GM18498 (cell line): ENCODE measurements at regions not wholly inside any gene's neighbourhood (a gene's known extent, or its start where the extent isn't known, plus 50 kb on each side); places are given as distances from the start of the nearest gene placed in this dataset.
"Not testable (repeated sequence)": the region's sequence is repeated elsewhere in the genome, so short reads cannot be mapped to it uniquely, and the experiment has no call there.

Experiments used
- ATAC-seq: cut with Tn5 transposase; IDR thresholded peaks from one replicate; pipeline ENCODE4 v1.9.1; 2021; ENCODE audit warnings: mild to moderate bottlenecking, moderate library complexity; ENCODE audit not compliant: unreplicated experiment

DNA sequence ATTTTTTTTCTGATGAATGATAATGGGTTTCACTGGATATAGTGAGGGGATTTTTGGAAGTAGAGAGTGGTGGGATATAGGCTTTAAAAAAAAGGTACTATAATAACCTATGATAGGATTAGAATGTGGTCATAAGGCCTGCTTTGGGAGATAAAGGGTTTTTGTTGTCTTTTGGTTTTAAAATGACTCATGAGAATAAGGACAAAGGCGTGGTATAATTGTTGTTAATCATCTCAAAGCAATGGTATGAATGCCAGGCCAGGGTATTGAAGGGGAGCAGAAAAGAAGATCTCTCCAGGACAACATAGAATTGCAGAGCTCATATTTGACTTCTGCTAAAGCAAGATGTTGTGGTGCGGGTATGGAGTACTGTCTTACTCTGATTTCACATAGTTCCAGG, 579.4 kb downstream of the JRKL start:
- no peak for ATAC-seq

DNA sequence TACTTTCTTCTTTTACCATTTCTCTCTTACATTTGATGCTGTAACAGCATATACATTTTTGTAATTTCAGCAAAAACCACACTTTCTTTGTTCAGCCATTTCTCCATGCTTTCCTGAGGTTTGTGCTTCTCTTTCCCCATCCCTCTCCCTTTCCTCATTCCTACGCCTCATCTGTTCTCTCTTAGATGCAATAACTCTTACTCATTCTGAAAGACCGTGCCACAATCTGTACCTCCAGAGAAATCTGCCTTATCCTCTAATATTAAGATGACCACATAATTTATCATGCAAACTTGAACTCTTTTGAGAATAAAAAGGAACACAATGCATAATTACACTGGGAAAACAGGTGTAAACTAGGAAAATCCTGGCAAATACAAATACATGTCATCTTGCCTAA, 588.9 kb downstream of the JRKL start:
- no peak for ATAC-seq

DNA sequence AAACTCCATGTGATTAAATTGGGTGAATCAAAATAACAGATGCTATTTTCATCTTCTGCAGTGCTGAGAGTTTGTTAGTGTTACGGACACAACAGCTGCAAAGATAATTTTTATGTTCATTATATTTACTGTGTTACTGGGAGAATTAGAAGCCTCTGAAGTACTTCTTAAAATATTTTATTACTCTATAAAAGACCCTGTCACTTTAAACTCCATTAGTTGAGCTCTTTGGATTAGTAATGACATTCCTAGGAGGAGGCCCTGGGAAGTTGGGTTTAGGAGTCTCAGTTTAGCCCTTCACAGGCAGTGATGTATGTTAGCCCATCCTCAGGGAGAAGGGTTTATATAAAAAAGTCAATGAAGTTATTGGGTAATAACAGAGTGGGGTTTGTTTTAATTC, 596.7 kb downstream of the JRKL start:
- ATAC-seq, result no peak

DNA sequence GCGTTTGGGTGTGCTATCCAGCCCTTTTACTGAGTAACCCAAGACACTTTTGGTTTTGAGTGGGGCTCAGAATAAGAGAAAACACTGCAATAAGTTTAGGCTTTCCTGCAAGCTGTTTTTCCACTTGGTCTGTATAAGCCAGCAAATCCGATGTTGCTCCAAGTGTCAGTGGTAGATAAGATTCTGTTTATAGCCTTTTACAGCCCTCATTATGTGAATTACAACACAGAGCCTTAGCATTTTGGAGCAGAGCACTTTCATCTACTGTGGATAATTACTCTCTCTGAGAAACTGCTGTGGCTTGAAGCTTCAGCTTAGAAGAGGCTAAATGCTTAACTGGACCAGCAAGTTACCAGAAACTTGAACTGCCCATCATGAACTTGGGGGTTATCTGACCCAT, 601.1 kb downstream of the JRKL start:
- ATAC-seq, result no peak

DNA sequence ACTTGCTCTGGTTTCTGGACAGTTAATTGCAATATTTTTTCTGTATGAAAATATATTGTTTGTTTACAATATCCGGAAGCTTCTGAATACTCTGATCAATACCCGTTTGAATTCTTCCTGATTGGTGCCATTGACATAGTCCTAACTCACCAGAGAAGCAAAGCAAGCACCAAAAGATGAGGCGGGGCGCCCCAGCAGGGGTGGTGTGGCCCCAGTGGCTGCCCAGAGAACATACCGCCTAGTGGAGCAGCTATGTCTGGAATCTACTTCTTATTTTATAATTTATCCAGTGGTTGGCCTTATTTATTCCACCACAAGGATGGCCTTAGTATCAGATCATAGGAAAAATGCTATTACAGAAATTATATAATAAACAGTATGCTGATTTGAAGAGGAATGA, 610.7 kb downstream of the JRKL start:
- ATAC-seq, result no peak

DNA sequence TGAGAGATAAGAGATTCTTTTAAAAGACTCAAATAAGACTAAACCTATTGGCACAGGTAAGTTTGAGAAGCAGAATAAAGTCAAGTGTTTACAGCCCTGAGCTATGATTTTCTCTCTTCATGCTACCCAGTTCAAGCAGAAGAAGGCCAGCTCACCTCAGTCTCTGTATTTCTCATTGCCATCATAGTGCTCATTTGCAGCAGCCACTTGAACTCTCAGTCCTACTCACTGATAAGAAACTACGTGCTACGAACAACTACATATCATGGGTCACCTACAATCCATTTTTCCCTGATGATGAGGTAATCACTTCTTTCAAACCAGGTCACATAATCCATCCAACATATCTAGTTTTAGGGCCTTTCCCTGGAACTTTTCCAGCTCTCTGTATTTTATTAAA, 617.5 kb downstream of the JRKL start:
- ATAC-seq, result no peak

DNA sequence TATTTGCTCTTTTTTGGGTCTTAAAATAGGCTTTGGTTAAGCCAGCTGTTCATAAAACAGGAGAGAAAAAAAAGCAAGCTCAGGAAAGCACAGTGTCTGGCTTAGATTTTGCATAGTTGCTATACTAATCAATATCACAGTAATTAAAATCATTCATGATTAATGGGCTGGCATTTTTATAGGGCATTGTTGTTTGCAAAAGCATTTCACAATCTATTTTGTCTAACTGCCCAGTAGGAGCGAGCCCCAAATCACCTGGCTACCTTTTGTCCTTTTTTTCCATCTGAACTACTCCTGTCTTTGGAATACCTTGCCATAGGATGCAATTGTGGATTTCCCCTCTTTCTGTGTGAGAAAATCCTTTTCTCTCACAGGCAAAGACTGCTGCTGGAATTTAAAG, 619.8 kb downstream of the JRKL start:
- ATAC-seq, result no peak

DNA sequence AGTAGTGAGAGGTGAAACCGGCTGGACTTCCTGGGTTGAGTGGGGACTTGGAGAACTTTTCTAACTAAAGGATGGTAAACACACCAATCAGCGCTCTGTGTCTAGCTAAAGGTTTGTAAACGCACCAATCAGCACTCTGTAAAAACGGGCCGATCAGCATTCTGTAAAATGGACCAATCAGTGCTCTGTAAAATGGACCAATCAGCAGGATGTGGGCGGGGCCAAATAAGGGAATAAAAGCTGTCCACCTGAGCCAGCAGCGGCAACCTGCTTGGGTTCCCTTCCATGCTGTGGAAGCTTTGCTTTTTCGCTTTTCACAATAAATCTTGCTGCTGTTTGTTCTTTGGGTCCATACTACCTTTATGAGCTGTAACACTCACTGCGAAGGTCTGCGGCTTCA, 621.2 kb downstream of the JRKL start:
- ATAC-seq, result not testable (repeated sequence)

DNA sequence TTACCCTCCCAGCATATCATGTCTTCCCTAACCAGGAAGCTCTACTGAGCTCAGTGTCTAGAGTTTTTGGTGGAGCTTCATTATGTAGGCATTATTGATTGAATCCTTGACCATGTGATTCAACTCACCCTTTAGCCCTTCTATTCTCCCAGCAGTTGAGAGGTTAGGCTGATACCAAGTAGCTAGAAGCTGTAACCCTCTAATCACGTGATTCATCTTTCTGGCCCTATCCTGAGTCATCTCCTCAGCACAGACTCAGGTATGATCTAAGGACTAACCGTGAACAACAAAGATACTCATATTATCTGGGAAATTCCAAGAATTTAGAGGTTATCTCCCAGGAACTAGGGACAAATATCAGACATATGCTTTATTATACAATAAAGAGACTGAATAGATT, 625.5 kb downstream of the JRKL start:
- ATAC-seq, result no peak

DNA sequence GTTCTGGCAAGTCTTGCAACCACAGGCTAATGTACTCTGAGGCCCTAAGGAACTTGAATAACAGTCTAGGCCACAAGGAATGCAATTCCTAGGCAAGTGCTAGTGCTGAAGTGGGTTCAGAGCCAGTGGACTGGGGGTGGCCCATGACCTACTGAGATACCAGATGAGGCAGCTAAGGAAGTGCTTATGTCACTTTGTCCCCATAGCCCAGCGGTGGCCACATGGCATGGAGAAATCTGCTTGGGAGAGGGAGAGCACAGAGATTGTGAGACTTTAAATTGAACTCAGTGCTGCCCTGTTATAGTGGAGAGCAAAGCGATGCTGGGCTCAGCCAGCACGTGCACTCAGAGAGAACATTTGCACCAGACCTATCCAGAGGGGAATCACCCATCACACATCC, 629.5 kb downstream of the JRKL start:
- ATAC-seq, result no peak

DNA sequence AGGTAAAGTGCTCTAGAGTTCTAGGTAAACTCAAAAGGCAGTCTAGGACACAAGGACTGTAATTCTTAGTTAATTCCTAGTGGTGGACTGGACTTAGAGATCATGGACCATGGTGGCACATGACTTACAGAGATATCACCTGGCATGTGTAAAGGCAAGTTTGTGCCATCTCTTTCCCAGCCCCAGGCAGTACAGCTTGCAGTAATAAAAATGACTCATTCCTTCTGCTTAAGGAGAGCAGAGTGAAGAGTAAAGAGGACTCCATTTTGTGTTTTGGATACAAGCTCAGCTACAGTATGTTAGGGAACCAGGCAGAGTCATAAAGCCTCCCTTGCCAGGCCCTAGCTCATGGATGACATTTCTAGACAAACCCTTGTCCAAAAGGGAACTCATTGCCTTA, 629.9 kb downstream of the JRKL start:
- ATAC-seq, result no peak

DNA sequence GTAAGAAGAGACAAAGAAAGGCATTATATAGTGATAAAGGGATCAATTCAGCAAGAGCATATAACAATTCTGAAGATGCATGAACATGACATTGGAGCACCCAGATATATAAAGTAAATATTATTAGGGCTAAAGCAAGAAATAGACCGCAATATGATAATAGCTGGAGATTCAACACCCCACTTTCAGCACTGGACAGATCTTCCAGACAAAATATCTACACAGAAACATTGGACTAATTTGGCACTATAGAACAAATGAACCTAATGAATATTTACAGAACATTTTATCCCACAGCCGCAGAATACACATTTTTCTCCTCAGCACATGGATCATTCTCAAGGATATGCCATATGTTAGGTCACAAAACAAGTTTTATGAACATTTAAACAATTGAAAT, 633.1 kb downstream of the JRKL start:
- no peak for ATAC-seq

DNA sequence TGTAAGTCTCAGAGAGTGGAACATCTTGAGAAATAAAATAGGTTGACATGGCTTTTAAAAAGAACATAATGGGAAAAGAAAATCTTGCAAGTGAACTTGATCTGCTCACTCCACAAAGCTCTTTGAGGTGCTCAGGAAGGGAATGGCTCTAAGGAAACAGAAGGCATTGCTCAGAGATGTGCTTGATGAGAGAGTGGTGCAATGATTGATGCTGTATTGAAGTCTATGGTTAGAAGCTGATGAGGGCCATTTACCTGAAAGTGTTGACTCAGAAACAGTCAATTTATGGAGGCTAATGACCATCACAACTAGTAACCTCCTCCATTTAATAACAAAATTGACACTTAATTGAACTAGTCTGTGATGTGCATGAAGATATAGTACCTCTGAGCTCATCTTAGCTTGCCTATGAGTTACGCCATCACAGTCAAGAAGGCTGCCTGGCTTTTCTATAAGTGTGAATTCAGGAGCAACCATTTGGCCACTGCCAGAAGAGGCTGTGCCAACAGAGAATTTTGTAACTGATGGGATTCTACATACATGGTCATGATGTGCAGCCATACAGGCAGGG, 639.1 kb downstream of the JRKL start:
- ATAC-seq, result no peak

DNA sequence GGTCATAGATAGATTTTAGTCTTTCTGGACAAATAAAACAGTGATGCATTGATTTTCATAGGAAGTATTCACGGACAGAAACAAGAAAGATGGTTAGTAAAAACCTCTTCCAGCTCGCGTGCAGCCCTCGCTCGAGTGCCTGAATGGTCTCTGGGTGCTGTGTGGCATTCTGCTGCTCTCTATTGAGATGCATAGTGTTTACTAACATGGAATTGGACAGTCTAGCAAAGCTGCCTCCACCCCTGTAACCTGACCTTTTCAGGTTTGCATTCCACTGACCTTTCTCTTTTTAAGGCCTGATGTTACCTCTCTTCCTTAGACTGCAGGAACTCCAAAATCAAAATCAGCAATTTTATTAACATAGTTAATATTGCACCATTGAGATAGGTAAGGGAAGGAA, 643.4 kb downstream of the JRKL start:
- ATAC-seq, result no peak

DNA sequence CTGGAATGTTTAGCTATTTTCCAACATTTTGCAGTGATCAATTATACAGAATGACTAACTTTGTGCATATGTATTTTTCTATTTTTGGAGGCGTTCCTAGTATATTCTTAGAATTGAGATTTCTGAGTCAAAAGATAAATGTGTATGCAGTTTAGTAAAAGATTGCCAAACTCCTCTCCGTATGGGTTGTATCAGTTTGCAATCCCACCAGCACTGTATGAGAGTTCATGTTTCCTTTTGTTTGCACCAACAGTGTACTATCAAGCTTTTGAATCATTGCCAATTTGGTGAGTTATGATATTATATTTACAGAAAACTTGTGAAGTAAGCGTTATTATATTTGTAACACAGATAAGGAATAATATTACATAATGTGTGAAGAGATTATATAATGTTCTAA, 658.7 kb downstream of the JRKL start:
- no peak for ATAC-seq

DNA sequence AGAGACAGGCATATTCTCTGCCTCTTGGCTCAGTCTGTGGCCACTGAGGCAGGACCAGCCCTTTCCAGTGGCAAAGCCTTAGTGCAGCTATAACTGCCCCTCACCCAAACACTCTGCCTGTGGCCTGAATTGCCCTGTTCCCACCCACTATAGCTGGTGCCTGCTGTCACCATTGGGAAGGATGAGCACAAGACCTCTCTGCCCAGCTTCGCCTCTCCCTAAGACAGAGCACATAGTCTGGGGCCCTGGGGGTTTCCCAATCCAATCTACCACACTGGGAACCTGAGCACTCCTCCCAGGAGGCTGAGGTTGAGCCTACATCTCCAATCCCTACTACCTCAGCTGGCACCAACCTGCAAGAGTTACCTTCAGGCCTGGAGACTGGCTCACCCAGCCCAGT, 670.4 kb downstream of the JRKL start:
- ATAC-seq, result no peak

DNA sequence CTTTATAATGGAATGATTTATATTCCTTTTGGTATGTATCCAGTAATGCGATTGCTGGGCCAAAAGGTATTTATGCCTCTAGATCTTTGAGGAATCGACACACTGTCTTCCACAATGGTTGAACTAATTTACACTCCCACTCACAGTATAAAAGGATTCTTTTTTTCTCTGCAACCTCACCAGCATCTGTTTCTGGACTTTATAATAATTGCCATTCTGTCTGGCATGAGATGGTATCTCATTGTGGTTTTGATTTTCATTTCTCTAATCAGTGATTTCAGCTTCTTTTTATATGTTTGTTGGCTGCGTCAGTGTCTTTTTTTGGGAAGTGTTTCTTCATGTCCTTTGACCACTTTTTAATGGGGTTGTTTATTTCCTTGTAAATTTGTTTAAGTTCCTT, 679.3 kb downstream of the JRKL start:
- no peak for ATAC-seq

DNA sequence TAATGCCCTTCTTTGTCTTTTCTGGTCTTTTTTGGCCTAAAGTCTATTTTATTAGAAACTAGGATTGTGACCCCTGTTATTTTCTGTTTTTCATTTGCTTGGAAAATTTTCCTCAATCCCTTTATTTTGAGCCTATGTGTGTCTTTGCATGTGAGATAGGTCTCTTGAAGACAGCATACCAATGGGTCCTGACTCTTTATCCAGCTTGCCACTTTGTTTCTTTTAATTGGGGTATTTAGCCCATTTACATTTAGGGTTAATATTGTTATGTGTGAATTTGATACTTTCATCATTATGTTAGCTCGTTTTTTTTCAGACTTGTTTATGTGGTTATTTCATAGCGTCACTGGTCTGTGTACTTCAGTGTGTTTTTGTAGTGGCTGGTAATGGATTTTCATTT, 682.6 kb downstream of the JRKL start:
- no peak for ATAC-seq

DNA sequence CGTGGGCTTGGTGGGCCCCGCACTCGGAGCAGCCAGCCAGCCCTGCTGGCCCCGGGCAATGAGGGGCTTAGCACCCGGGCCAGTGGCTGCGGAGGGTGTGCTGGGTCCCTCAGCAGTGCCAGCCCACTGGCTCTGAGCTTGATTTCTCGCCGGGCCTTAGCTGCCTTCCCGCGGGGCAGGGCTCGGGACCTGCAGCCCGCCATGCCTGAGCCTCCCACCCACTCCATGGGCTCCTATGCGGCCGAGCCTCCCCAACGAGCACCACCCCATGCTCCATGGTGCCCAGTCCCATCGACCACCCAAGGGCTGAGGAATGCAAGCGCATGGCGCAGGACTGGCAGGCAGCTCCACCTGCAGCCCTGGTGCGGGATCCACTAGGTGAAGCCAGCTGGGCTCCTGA, 686.9 kb downstream of the JRKL start:
- not testable (repeated sequence) for ATAC-seq

DNA sequence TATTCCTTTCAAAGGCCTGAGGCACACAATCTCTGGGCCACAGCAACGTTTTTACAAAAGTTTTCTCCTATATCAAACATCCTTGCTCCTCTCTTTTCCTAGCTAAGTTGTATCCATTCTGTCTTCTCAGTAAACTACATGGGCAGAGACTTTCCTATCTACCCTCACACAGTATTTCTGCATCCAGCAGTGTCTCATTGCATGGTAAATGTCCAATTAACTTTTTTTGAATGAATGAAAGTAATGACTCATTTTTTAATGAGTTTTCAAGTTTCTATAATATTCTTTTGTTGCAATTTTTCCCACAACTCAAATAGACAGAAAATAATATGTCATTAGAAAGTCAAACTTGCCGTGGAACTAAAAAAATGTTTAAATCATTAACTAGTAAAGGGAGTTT, 688.6 kb downstream of the JRKL start:
- no peak for ATAC-seq

DNA sequence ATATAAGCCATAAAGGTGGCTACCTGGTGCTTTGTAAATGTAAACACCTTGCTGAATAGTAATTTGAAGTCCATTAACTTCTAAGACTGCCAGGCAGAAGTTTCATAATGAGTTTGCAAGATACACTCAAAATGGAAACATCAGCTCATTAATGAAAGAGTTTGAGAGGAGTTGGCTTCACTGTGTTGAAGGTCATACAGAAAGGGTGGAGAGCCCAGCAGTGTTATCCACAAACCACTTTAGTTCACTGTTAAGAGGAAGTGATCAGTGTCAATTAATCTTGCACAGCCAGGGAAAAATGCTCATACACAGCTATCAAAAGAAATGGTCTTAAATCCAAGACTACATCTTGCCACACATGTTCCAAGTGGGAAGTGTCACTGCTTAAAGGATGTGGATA, 689.4 kb downstream of the JRKL start:
- no peak for ATAC-seq

DNA sequence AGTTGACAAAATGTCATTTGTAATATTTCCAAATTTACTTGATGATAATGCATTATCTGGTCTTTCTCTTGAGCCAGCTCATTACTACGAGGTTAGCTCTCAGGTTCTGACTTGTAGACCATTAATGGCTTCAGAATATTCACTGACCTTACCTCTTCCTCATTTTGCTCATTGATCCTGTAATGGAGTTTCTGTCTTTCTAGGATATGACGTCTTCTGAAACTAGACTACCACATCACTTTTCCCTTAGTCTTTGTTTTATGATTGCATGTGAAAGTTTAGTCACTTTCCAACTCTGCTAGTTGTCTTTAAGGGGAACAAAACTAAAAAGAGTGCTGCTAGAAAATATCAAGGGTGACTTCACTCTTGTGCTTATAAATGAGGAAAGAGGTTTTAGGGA, 697.6 kb downstream of the JRKL start:
- no peak for ATAC-seq

DNA sequence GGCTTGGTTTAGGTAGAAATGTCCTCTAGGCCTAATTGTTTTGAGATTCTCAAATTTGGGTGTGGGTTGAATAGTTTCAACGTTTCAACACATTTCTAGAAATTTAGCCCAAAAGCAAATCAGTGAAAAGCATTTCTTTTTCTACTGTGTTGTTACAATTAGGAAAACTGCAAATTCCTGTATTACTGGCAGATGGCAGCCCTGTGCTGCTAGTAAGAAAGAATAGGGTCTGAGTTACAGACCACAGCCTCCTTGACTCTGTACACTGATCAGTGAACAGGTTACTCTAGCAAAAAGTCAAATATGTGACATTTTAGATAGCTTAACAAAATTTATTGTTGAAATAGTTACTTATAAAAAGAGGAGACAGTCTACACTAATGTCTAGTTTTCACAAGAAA, 703.0 kb downstream of the JRKL start:
- ATAC-seq, result no peak

DNA sequence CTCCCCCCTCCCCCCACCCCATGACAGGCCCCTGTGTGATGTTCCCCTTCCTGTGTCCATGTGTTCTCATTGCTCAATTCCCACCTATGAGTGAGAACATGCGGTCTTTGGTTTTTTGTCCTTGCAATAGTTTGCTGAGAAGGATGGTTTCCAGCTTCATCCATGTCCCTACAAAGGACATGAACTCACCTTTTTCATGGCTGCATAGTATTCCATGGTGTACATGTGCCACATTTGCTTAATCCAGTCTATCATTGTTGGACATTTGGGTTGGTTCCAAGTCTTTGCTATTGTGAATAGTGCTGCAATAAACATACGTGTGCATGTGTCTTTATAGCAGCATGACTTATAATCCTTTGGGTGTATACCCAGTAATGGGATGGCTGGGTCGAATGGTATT, 712.4 kb downstream of the JRKL start:
- not testable (repeated sequence) for ATAC-seq
